Liver (tissue), 6 donors: ENCODE measurements at regions not wholly inside any gene's neighbourhood (a gene's known extent, or its start where the extent isn't known, plus 50 kb on each side); places are given as distances from the start of the nearest gene placed in this dataset.

Source experiments
- DNase-seq: peaks from one replicate; pipeline ENCODE4 v3.0.0-alpha.2; 2017; ENCODE audit warnings: low spot score
- H3K27ac ChIP-seq, 2 donors: one replicate each; pipeline ENCODE4 v1.7.0; 2013; ENCODE audit warnings: inconsistent platforms in 2 of 2, low read length in 2 of 2, control low read depth in 1 of 2, low read depth in 1 of 2, mild to moderate bottlenecking in 1 of 2
- H3K27me3 ChIP-seq, 4 donors: one replicate each; pipeline versions ENCODE4 v1.6.1 to v1.7.0; 2013; ENCODE audit warnings: low read length in 3 of 4, inconsistent platforms in 1 of 4, mild to moderate bottlenecking in 1 of 4, moderate library complexity in 1 of 4; ENCODE audit not compliant: control insufficient read depth in 4 of 4, insufficient read depth in 4 of 4
- H3K36me3 ChIP-seq, 4 donors: one replicate each; pipeline versions ENCODE4 v1.6.1 to v1.7.0; 2013; ENCODE audit warnings: low read length in 3 of 4, mild to moderate bottlenecking in 3 of 4, low read depth in 1 of 4, moderate library complexity in 1 of 4; ENCODE audit not compliant: control insufficient read depth in 4 of 4, insufficient read depth in 3 of 4
- H3K4me1 ChIP-seq, 4 donors: one replicate each; pipeline versions ENCODE4 v1.6.1 to v1.7.0; 2013; ENCODE audit warnings: low read length in 3 of 4, mild to moderate bottlenecking in 3 of 4, moderate library complexity in 1 of 4; ENCODE audit not compliant: control insufficient read depth in 4 of 4, insufficient read depth in 4 of 4
- H3K4me3 ChIP-seq, 3 donors: one replicate each; pipeline versions ENCODE4 v1.6.1 to v1.7.0; 2013; ENCODE audit warnings: low read length in 3 of 3, control low read depth in 1 of 3, low read depth in 1 of 3, mild to moderate bottlenecking in 1 of 3
- H3K9ac ChIP-seq, 2 donors: one replicate each; pipeline ENCODE4 v1.7.0; 2013; ENCODE audit warnings: low read length in 2 of 2, mild to moderate bottlenecking in 2 of 2, moderate library complexity in 2 of 2, control low read depth in 1 of 2, low read depth in 1 of 2
- H3K9me3 ChIP-seq, 4 donors: one replicate each; pipeline versions ENCODE4 v1.6.1 to v1.7.0; 2013; ENCODE audit warnings: low read length in 3 of 4; ENCODE audit not compliant: control insufficient read depth in 4 of 4
- EGR1 ChIP-seq, 2 donors: IDR thresholded peaks; 2 replicates each; pipeline ENCODE4 v1.6.1; 2016 to 2018; ENCODE audit warnings: antibody characterized with exemption in 2 of 2, low read depth in 2 of 2
- FOXA1 ChIP-seq: IDR thresholded peaks from 2 replicates; pipeline ENCODE4 v1.6.1; 2016; ENCODE audit warnings: antibody characterized with exemption
- FOXA2 ChIP-seq: IDR thresholded peaks from 2 replicates; pipeline ENCODE4 v1.6.1; 2016; ENCODE audit warnings: antibody characterized with exemption
- HNF4A ChIP-seq, 2 donors: conservative IDR thresholded peaks; 2 replicates each; pipeline ENCODE4 v1.6.1; 2016; ENCODE audit warnings: antibody characterized with exemption in 2 of 2, mild to moderate bottlenecking in 2 of 2
- HNF4G ChIP-seq: IDR thresholded peaks from 2 replicates; pipeline ENCODE4 v1.6.1; 2016; ENCODE audit warnings: antibody characterized with exemption
- JUND ChIP-seq, 2 donors: IDR thresholded peaks; 2 replicates each; pipeline ENCODE4 v1.6.1; 2016; ENCODE audit warnings: antibody characterized with exemption in 2 of 2
- NR2F2 ChIP-seq: IDR thresholded peaks from 2 replicates; pipeline ENCODE4 v1.6.1; 2016; ENCODE audit warnings: antibody characterized with exemption
- RAD21 ChIP-seq, 2 donors: IDR thresholded peaks; 2 replicates each; pipeline ENCODE4 v1.6.1; 2016; ENCODE audit warnings: antibody characterized with exemption in 2 of 2, mild to moderate bottlenecking in 2 of 2
- RXRA ChIP-seq, 2 donors: IDR thresholded peaks; 2 replicates each; pipeline ENCODE4 v1.6.1; 2017 to 2018; ENCODE audit warnings: antibody characterized with exemption in 2 of 2, mild to moderate bottlenecking in 1 of 2
- SP1 ChIP-seq: IDR thresholded peaks from 2 replicates; pipeline ENCODE4 v1.6.1; 2018; ENCODE audit warnings: antibody characterized with exemption, mild to moderate bottlenecking
- TAF1 ChIP-seq: conservative IDR thresholded peaks from 2 replicates; pipeline ENCODE4 v1.6.1; 2016; ENCODE audit warnings: antibody characterized with exemption, mild to moderate bottlenecking
- TF ChIP-seq, protein P1 (sequence below): IDR thresholded peaks from 2 replicates; pipeline ENCODE4 v1.6.1; 2016; ENCODE audit warnings: antibody characterized with exemption
- TF ChIP-seq, protein P2 (sequence below): IDR thresholded peaks from 2 replicates; pipeline ENCODE4 v1.6.1; 2016; ENCODE audit warnings: antibody characterized with exemption, mild to moderate bottlenecking
- TF ChIP-seq, protein P3 (sequence below): IDR thresholded peaks from 2 replicates; pipeline ENCODE4 v1.6.1; 2016; ENCODE audit warnings: antibody characterized with exemption
- TF ChIP-seq, protein P4 (sequence below): IDR thresholded peaks from 2 replicates; pipeline ENCODE4 v1.6.1; 2016; ENCODE audit warnings: antibody characterized with exemption
- donor health status: healthy.
- donor health status: healthy.
- donor health status: healthy.

DNA sequence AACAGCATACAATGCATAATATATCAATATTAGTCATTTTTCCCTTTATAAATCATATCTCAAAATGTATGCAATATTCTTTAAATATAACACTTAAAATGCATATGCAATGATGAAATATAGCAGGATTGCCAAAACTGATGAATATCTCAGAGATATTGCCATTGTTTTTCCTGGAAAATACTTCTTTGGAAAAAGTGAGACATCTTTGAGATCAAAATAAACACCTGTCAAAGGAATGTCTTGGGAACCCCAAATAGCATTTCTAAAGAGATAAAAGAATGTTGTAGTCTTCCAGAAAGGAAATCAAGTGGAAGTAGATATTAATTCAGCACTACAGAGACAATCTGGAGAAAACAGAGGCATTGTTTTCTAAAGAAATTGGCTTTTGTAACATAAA is 457.8 kb upstream of the UBE2E2 start:
- H3K27ac ChIP-seq = no peak overlapping the region
- H3K4me3 ChIP-seq = no peak overlapping the region
- DNase-seq = no peak
- H3K9ac ChIP-seq = no peak overlapping the region
- H3K4me1 ChIP-seq = no peaks in the 10 kb centered on the region
- H3K27me3 ChIP-seq = no peaks in the 10 kb centered on the region
- TF ChIP-seq RAD21 (IDR thresholded peaks at IDR 0.05) = no peak
- TF ChIP-seq RXRA (IDR thresholded peaks at IDR 0.05) = no peak
- TF ChIP-seq, protein P1, sequence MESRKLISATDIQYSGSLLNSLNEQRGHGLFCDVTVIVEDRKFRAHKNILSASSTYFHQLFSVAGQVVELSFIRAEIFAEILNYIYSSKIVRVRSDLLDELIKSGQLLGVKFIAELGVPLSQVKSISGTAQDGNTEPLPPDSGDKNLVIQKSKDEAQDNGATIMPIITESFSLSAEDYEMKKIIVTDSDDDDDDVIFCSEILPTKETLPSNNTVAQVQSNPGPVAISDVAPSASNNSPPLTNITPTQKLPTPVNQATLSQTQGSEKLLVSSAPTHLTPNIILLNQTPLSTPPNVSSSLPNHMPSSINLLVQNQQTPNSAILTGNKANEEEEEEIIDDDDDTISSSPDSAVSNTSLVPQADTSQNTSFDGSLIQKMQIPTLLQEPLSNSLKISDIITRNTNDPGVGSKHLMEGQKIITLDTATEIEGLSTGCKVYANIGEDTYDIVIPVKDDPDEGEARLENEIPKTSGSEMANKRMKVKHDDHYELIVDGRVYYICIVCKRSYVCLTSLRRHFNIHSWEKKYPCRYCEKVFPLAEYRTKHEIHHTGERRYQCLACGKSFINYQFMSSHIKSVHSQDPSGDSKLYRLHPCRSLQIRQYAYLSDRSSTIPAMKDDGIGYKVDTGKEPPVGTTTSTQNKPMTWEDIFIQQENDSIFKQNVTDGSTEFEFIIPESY = no peak
- TF ChIP-seq, protein P2, sequence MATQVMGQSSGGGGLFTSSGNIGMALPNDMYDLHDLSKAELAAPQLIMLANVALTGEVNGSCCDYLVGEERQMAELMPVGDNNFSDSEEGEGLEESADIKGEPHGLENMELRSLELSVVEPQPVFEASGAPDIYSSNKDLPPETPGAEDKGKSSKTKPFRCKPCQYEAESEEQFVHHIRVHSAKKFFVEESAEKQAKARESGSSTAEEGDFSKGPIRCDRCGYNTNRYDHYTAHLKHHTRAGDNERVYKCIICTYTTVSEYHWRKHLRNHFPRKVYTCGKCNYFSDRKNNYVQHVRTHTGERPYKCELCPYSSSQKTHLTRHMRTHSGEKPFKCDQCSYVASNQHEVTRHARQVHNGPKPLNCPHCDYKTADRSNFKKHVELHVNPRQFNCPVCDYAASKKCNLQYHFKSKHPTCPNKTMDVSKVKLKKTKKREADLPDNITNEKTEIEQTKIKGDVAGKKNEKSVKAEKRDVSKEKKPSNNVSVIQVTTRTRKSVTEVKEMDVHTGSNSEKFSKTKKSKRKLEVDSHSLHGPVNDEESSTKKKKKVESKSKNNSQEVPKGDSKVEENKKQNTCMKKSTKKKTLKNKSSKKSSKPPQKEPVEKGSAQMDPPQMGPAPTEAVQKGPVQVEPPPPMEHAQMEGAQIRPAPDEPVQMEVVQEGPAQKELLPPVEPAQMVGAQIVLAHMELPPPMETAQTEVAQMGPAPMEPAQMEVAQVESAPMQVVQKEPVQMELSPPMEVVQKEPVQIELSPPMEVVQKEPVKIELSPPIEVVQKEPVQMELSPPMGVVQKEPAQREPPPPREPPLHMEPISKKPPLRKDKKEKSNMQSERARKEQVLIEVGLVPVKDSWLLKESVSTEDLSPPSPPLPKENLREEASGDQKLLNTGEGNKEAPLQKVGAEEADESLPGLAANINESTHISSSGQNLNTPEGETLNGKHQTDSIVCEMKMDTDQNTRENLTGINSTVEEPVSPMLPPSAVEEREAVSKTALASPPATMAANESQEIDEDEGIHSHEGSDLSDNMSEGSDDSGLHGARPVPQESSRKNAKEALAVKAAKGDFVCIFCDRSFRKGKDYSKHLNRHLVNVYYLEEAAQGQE = no peak
- TF ChIP-seq, protein P3, sequence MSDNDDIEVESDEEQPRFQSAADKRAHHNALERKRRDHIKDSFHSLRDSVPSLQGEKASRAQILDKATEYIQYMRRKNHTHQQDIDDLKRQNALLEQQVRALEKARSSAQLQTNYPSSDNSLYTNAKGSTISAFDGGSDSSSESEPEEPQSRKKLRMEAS = no peak
- no peak for TF ChIP-seq HNF4G
- TF ChIP-seq JUND (IDR thresholded peaks at IDR 0.05) = no peak
- TF ChIP-seq HNF4A (conservative IDR thresholded peaks at IDR 0.05) = no peak
- TF ChIP-seq FOXA2 = no peak
- TF ChIP-seq TAF1 = no peak
- TF ChIP-seq EGR1 (IDR thresholded peaks at IDR 0.05; ENCODE audit: low read depth in 2 of 2) = no peak
- TF ChIP-seq, protein P4, sequence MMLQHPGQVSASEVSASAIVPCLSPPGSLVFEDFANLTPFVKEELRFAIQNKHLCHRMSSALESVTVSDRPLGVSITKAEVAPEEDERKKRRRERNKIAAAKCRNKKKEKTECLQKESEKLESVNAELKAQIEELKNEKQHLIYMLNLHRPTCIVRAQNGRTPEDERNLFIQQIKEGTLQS = no peak
- TF ChIP-seq SP1 = no peak
- TF ChIP-seq NR2F2 = no peak
- TF ChIP-seq FOXA1 = no peak
- no peaks in the 10 kb centered on the region for H3K36me3 ChIP-seq
- H3K9me3 ChIP-seq = no peaks in the 10 kb centered on the region

DNA sequence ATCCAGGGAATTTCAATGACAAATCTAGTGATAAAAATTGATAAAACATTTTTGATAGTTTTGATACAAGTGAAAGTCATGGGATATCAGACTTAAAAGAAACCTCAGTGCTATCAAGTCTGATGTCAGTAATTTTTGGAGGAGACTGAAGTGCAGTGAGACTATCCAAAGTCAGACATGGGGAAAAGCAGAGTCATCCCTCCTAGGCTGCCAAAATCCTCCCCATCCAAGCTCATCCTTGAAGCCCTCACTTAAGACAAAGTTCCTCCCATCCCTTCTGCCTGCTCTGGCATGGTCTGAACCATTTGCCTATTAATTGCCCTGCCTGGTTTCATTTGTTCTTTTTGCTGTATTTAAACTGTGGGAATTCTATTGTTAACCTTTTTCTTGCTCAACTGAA is 456.9 kb upstream of the UBE2E2 start:
- no peak overlapping the region for H3K9ac ChIP-seq
- H3K27me3 ChIP-seq = no peaks in the 10 kb centered on the region
- TF ChIP-seq, protein P1 = no peak
- TF ChIP-seq FOXA2 = no peak

More for the DNA sequence above, 456.9 kb upstream of the UBE2E2 start:
- no peak for DNase-seq
- no peaks in the 10 kb centered on the region for H3K36me3 ChIP-seq
- H3K9me3 ChIP-seq = no peaks in the 10 kb centered on the region
- H3K4me1 ChIP-seq = no peaks in the 10 kb centered on the region
- no peak overlapping the region for H3K27ac ChIP-seq
- no peak overlapping the region for H3K4me3 ChIP-seq
